GM12878 (cell line): ENCODE measurements at regions not wholly inside any gene's neighbourhood (a gene's known extent, or its start where the extent isn't known, plus 50 kb on each side); places are given as distances from the start of the nearest gene placed in this dataset.

Experiments used
- ATAC-seq: fragments of 200-7000 bp; cut with Tn5 transposase; 3 replicates; pipeline ENCODE4 v1.9.1; 2020; ENCODE audit warnings: mild to moderate bottlenecking, moderate library complexity
- BruUV-seq: library from RNA; stranded (reverse); fragments of 400-500 nt; replicated peaks from 2 replicates; lab custom pipeline; 2021; lab: Mats Ljungman, UMichigan
- CTCF ChIA-PET: fragments of 300-600 bp; sonication (Branson Sonifier 250); formaldehyde crosslinking; extraction: SDS; loops from one replicate; lab custom pipeline; 2021; ENCODE audit warnings: inconsistent platforms; lab: Yijun Ruan, JAX
- POLR2A ChIA-PET: fragments of 350-600 bp; formaldehyde crosslinking; extraction: SDS; loops from one replicate; lab custom pipeline; 2021; ENCODE audit warnings: inconsistent platforms; lab: Charles Lee
- RAD21 ChIA-PET: fragments of 300-600 bp; sonication (Branson Sonifier 250); formaldehyde crosslinking; loops from one replicate; lab custom pipeline; 2023; ENCODE audit warnings: antibody characterized with exemption; ENCODE audit not compliant: unreplicated experiment; lab: Charles Lee
- SMC1A ChIA-PET: fragments of 300-600 bp; sonication (Branson Sonifier 250); formaldehyde crosslinking; loops from one replicate; lab custom pipeline; 2023; ENCODE audit not compliant: unreplicated experiment, uncharacterized antibody; lab: Charles Lee
- DNase-seq: peaks from one replicate; pipeline ENCODE4 v3.0.0-alpha.2; 2011; ENCODE audit warnings: low read depth, low spot score
- FAIRE-seq: peaks from 3 replicates; lab custom pipeline; 2011; peaks lifted over from hg19 to GRCh38; lab: Jason Lieb, UNC
- H2AFZ ChIP-seq: 2 replicates; pipeline ENCODE4 v1.6.0; 2011; ENCODE audit warnings: low read depth, low read length, control low read depth; ENCODE audit not compliant: control insufficient read depth
- H3K27ac ChIP-seq: 2 replicates; pipeline ENCODE4 v1.5.1; 2011; ENCODE audit warnings: control low read depth; ENCODE audit not compliant: control insufficient read depth, insufficient read depth
- H3K27me3 ChIP-seq, 2 experiments: replicated peaks in 1 of 2; 2 replicates each; pipeline versions ENCODE4 v1.6.0 to v1.6.1; 2011; ENCODE audit warnings: low read length in 1 of 2; ENCODE audit not compliant: control insufficient read depth in 2 of 2, insufficient read depth in 2 of 2
- H3K36me3 ChIP-seq, 2 experiments: 2 replicates each; pipeline ENCODE4 v1.5.1; 2011; ENCODE audit warnings: low read length in 1 of 2; ENCODE audit not compliant: control insufficient read depth in 2 of 2, insufficient read depth in 2 of 2
- H3K4me1 ChIP-seq: 2 replicates; pipeline ENCODE4 v1.6.1; 2011; ENCODE audit warnings: mild to moderate bottlenecking, low read length, moderate library complexity, mixed read lengths; ENCODE audit not compliant: control insufficient read depth, insufficient read depth
- H3K4me2 ChIP-seq: 2 replicates; pipeline ENCODE4 v1.6.0; 2011; ENCODE audit warnings: control low read depth; ENCODE audit not compliant: control insufficient read depth, insufficient read depth
- H3K4me3 ChIP-seq: fragments of 200-600 bp; sonication (generic); 2 replicates; pipeline ENCODE4 v1.5.1; 2016
- H3K79me2 ChIP-seq: 2 replicates; pipeline ENCODE4 v1.6.0; 2011; ENCODE audit warnings: low read length; ENCODE audit not compliant: control insufficient read depth, insufficient read depth
- H3K9ac ChIP-seq: 2 replicates; pipeline ENCODE4 v1.8.0; 2011; ENCODE audit warnings: low read length, control low read depth, mixed read lengths; ENCODE audit not compliant: control insufficient read depth, insufficient read depth
- H3K9me3 ChIP-seq: replicated peaks from 3 replicates; pipeline ENCODE4 v1.5.1; 2011; ENCODE audit warnings: mild to moderate bottlenecking, low read length; ENCODE audit not compliant: control insufficient read depth, insufficient read depth
- H4K20me1 ChIP-seq: 2 replicates; pipeline ENCODE4 v1.6.0; 2011; ENCODE audit not compliant: control insufficient read depth, insufficient read depth
- ATF7 ChIP-seq: fragments of 450-650 bp; IDR thresholded peaks from 2 replicates; pipeline ENCODE4 v1.6.1; 2016; ENCODE audit warnings: low read depth, mild to moderate bottlenecking
- EP300 ChIP-seq, 2 experiments: fragments of 150-350 bp in 1 of 2; IDR thresholded peaks; 2 replicates each; pipeline ENCODE4 v1.6.1; 2011 to 2012; ENCODE audit warnings: low read depth in 2 of 2, low read length in 2 of 2, borderline replicate concordance in 1 of 2, improper control_type of control experiment in 1 of 2, inconsistent platforms in 1 of 2; ENCODE audit not compliant: control insufficient read depth in 1 of 2
- FOXK2 ChIP-seq: fragments of 450-650 bp; IDR thresholded peaks from 2 replicates; pipeline ENCODE4 v1.6.1; 2017; ENCODE audit warnings: mild to moderate bottlenecking, moderate library complexity
- HDAC2 ChIP-seq: fragments of 200-600 bp; sonication (generic); IDR thresholded peaks from 2 replicates; pipeline ENCODE4 v1.6.1; 2017
- JUNB ChIP-seq: IDR thresholded peaks from 2 replicates; pipeline ENCODE4 v1.6.1; 2016; ENCODE audit warnings: antibody characterized with exemption, mild to moderate bottlenecking
- MEF2A ChIP-seq: IDR thresholded peaks from 2 replicates; pipeline ENCODE4 v1.6.1; 2011; ENCODE audit warnings: low read depth, mild to moderate bottlenecking, low read length, moderate library complexity; ENCODE audit not compliant: insufficient read depth
- MEF2B ChIP-seq: fragments of 450-650 bp; IDR thresholded peaks from 2 replicates; pipeline ENCODE4 v1.6.1; 2018; ENCODE audit warnings: mild to moderate bottlenecking, moderate library complexity; ENCODE audit not compliant: partially characterized antibody, poor library complexity, severe bottlenecking
- NFYA ChIP-seq: IDR thresholded peaks from 2 replicates; pipeline ENCODE4 v1.6.1; 2011; ENCODE audit warnings: low read depth, mild to moderate bottlenecking, low read length, improper control_type of control experiment, borderline replicate concordance
- RELA ChIP-seq: fragments of 450-650 bp; IDR thresholded peaks from 2 replicates; pipeline ENCODE4 v1.8.0; 2014; ENCODE audit warnings: borderline replicate concordance; ENCODE audit not compliant: partially characterized antibody
- SIX5 ChIP-seq: IDR thresholded peaks from 2 replicates; pipeline ENCODE4 v1.6.1; 2011; ENCODE audit warnings: mild to moderate bottlenecking, low read depth, low read length, moderate library complexity; ENCODE audit not compliant: severe bottlenecking
- SMAD1 ChIP-seq: fragments of 450-650 bp; IDR thresholded peaks from 2 replicates; pipeline ENCODE4 v1.6.1; 2018; ENCODE audit warnings: mild to moderate bottlenecking, low read depth; ENCODE audit not compliant: partially characterized antibody
- TCF3 ChIP-seq: IDR thresholded peaks from 2 replicates; pipeline ENCODE4 v1.6.1; 2012; ENCODE audit warnings: low read depth, mild to moderate bottlenecking, low read length, borderline replicate concordance; ENCODE audit not compliant: insufficient read depth
- ZNF24 ChIP-seq: fragments of 450-650 bp; IDR thresholded peaks from 2 replicates; pipeline ENCODE4 v1.6.1; 2017; ENCODE audit warnings: antibody characterized with exemption, mild to moderate bottlenecking
- ZSCAN29 ChIP-seq: fragments of 450-650 bp; IDR thresholded peaks from 2 replicates; pipeline ENCODE4 v1.6.1; 2017; ENCODE audit warnings: mild to moderate bottlenecking, moderate library complexity
- ZZZ3 ChIP-seq: IDR thresholded peaks from 2 replicates; pipeline ENCODE4 v1.6.1; 2011; ENCODE audit warnings: low read depth; ENCODE audit not compliant: control insufficient read depth, insufficient read length
- WGBS: methylation state at CpG from one replicate; pipeline ENCODE4 v1.1.6; 2016; ENCODE audit warnings: low lambda C conversion rate; ENCODE audit not compliant: insufficient replicate concordance, insufficient coverage; ENCODE audit errors: missing lambda C conversion rate; 5-methylcytosine and 5-hydroxymethylcytosine counted together
- in situ Hi-C: fragments of 300-500 bp; cut with MboI; formaldehyde crosslinking; loops from 9 replicates; pipeline ENCODE4 v1.14.3; 2018; ENCODE audit warnings: mixed read lengths
- intact Hi-C: fragments of 100-400 bp; cut with micrococcal nuclease; formaldehyde crosslinking; loops from one replicate; pipeline ENCODE4 v1.14.2; 2022; ENCODE audit not compliant: unreplicated experiment
- TF ChIP-seq, protein P1 (sequence below): fragments of 450-650 bp; conservative IDR thresholded peaks from 2 replicates; pipeline ENCODE4 v1.6.1; 2017; ENCODE audit warnings: mild to moderate bottlenecking, moderate library complexity

DNA sequence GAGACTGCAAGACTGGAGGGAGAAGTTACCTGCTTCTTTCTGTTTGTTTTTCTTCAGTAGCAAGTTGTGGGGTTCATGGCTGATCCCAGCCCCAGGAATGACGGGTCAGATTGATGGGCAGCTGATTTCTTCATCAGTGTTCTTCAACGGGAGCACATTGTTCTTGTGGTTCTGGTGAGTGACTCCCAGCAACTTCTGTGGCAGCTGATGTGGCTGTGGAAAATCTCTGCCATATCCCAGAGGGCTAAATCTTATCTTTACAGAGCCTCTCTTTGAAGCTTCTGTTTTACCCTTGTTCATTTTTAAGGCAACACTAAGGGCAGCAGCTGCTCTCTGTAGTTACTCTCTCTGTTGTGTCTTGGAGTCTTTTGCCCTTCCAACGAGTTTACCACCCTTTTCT is 710.3 kb downstream of the PRELID2 start:
- Histone ChIP-seq H3K27ac (no peak overlapping the region), H3K4me1 (no peaks in the 10 kb centered on the region), H3K9me3 (no peaks in the 10 kb centered on the region), H3K9ac (no peak overlapping the region), H2AFZ (no peak overlapping the region), H3K27me3 (no peaks in the 10 kb centered on the region), H4K20me1 (no peaks in the 10 kb centered on the region), H3K79me2 (no peaks in the 10 kb centered on the region), H3K4me3 (no peak overlapping the region), H3K4me2 (no peak overlapping the region), H3K36me3 (no peaks in the 10 kb centered on the region)
- no TSS peak for BruUV-seq
- no peak for ATAC-seq
- WGBS: 11% methylated on average over 3 of the region's 3 CpGs
- ChIA-PET POLR2A (no interaction called here), SMC1A (no interaction called here), CTCF (no interaction called here), RAD21 (no interaction called here)
- intact Hi-C loops: no loop called here
- no peak for DNase-seq
- FAIRE-seq: no peak
- in situ Hi-C loops: no loop called here
- no peak for TF ChIP-seq MEF2B
- TF ChIP-seq EP300 (IDR thresholded peaks at IDR 0.05; ENCODE audit: borderline replicate concordance in 1 of 2, control insufficient read depth in 1 of 2, low read depth in 2 of 2, low read length in 2 of 2): no peak
- no peak for TF ChIP-seq HDAC2
- TF ChIP-seq FOXK2: no peak
- no peak for TF ChIP-seq SMAD1
- TF ChIP-seq ZSCAN29: no peak
- TF ChIP-seq ZNF24: no peak

DNA sequence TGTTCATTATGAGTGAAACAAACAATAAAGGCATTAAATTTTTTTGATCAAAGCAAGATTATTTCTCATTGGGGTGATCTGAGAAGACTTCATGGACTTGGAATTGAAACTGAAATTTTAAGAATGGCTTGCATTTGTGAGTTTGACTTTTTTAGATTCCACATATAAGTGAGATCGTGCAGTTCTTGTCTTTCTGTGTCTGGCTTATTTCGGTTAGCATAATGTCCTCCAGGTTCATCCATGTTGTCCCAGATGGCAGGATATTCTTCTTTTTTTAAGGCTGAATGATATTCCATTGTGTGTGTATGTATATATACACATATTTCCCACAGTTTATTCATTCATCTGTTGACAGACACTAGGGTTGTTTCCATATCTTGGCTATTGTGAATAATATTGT is 716.5 kb downstream of the PRELID2 start:
- Histone ChIP-seq H3K9me3 (no peaks in the 10 kb centered on the region), H3K4me3 (no peak overlapping the region), H3K36me3 (no peaks in the 10 kb centered on the region), H2AFZ (no peak overlapping the region), H3K27me3 (no peaks in the 10 kb centered on the region), H3K79me2 (no peaks in the 10 kb centered on the region), H3K4me2 (no peak overlapping the region), H3K9ac (no peak overlapping the region), H3K4me1 (no peaks in the 10 kb centered on the region), H3K27ac (no peak overlapping the region), H4K20me1 (no peaks in the 10 kb centered on the region)
- FAIRE-seq (no peak), ATAC-seq (no peak), DNase-seq (no peak)
- intact Hi-C loops: no loop called here
- CTCF ChIA-PET: no interaction called here
- in situ Hi-C loops: no loop called here
- no TSS peak for BruUV-seq
- POLR2A ChIA-PET: no interaction called here
- RAD21 ChIA-PET: no interaction called here
- 33% methylated on average over 2 of the region's 2 CpGs for WGBS
- SMC1A ChIA-PET: no interaction called here
- TF ChIP-seq MEF2A (no peak), JUNB (no peak), ZZZ3 (no peak), ATF7 (no peak), TCF3 (no peak), SIX5 (no peak), RELA (no peak), NFYA (no peak)
- TF ChIP-seq, protein P1, sequence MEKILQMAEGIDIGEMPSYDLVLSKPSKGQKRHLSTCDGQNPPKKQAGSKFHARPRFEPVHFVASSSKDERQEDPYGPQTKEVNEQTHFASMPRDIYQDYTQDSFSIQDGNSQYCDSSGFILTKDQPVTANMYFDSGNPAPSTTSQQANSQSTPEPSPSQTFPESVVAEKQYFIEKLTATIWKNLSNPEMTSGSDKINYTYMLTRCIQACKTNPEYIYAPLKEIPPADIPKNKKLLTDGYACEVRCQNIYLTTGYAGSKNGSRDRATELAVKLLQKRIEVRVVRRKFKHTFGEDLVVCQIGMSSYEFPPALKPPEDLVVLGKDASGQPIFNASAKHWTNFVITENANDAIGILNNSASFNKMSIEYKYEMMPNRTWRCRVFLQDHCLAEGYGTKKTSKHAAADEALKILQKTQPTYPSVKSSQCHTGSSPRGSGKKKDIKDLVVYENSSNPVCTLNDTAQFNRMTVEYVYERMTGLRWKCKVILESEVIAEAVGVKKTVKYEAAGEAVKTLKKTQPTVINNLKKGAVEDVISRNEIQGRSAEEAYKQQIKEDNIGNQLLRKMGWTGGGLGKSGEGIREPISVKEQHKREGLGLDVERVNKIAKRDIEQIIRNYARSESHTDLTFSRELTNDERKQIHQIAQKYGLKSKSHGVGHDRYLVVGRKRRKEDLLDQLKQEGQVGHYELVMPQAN: no peak
